NCI-H446 treated with DMSO at 0.1 percent for 48 hours (cell line): ENCODE measurements at regions not wholly inside any gene's neighbourhood (a gene's known extent, or its start where the extent isn't known, plus 50 kb on each side); places are given as distances from the start of the nearest gene placed in this dataset.
"Not testable (repeated sequence)": the region's sequence is repeated elsewhere in the genome, so short reads cannot be mapped to it uniquely, and the experiment has no call there.

Experiments
- DNase-seq: peaks from one replicate; lab custom pipeline; 2025; lab: John Stamatoyannopoulos, UW

DNA sequence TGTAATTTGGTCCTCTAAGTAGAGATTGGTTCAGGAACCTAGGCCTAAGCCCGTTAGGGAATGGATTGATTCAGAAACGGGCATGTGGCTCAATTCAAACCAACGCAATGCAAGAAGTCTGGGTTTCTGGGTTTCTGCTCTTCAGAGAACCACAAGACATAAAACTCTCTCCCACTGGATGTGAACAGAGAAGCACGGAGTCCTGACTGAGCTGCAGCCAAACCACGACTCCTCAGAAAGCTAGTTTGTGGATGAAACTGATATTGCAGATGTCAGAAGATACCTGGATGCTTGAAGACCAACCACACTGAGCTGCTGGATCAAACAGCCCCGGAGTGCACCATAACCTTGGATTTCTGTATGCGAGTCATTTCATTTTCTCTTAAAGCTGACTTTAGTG is 50.0 kb downstream of the SOD2 start:
- DNase-seq = no peak

DNA sequence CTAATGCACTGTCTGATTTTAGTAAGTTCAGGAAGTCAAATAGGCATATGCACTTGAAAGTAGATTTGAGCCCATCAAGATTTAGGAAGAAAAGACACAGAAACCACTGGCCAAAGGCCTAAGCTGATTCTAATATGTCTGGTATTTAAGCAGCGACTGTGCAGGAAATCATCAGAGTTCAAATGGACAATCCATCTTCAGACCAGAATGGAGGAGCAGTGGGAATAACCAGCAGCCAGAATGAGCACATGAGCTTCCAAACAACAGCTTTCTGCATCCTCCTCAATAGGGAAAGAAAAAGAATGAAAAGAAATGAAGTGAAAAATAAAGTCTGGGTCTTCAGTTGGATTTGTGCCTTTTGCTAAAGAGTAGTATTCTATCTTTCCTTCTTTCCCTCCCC is 50.6 kb downstream of the SOD2 start:
- DNase-seq = no peak

GRCh38 chr6:159640722-159641482 is 52.1 kb downstream of the SOD2 start:
- no peak for DNase-seq

DNA sequence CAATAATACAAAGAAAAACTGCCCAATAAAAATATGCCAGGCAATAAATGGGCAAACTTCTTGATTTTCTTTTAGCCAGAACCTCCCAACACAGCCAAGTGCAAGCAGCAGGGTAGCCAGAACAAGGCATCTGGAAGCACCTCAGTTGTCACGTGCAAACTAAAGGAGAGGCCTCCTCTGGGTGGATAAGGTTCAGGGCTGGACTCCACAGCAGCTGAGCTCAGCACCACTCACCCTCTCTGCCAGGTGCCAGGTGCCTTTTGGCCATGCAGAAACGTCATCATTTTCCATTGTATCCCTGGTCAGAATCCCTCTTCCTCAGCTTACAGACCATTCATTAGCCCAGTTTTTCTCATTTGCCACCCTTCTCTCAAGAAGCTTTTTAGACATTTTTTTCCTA is 52.7 kb downstream of the SOD2 start:
- DNase-seq = no peak

GRCh38 chr6:159639721-159640120 is 53.3 kb downstream of the SOD2 start:
- DNase-seq = no peak

DNA sequence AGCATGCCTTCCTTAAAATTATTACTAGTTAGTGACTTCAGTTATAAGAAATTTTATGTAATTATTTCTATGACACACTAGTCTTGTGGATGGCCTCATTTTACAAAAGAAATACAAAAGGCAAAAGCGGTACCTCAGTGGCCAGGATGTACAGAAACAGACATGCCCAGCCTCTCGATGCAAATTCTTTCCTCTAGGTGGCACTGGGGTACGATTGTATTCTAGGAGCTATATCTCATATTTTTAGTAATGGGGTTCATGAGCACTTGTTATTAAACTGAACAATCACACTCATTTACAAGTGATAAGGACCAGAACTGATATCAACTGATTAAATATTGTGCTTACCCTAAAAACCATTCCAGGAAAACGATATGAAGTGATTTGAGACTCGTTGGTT is 59.8 kb downstream of the SOD2 start:
- no peak for DNase-seq

- DNase-seq = no peak
Measured at GRCh38 chr6:159631886-159632285, 61.2 kb downstream of the SOD2 start.

- no peak for DNase-seq
Measured at GRCh38 chr6:159627939-159628338, 65.1 kb downstream of the SOD2 start.

- not testable (repeated sequence) for DNase-seq
Measured at GRCh38 chr6:159626506-159626905, 66.5 kb downstream of the SOD2 start.

DNA sequence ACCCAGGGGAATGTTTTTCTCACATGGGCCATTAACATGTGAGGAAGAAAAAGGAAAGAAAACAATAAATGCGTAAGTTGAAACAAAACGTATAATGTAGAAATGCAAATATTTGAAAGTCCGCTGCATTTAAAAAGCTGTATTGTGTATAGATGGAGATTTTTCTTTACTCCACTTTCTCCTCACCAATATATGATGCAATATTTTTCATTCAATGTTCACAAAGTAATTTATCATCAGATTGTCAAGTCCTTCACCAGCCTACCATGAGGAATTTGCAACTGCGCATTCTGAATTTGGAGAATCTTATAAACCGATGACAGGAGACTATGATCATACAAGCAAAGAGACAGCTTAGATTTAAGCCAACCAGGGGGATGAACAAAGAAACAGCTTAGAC is 69.9 kb downstream of the SOD2 start:
- DNase-seq = no peak

DNA sequence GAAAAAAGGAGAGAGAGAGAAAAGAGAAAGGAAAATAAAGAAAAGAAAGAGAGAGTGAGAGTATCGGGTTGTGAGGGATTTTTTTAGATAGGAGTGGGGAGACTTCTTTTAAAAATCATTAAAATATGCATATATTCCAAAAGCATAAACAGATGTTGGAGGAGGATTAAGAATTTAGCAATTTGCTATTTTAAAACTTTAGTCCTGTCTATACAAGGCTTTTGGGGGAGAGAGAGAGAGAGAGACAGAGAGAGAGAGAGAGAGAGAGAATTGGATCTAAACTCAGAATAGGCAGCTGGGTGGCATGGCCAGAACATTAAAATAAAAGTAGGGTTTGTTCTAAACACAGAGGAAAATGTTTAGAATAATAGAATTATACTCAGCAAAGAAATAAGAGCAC is 72.1 kb downstream of the SOD2 start:
- DNase-seq = no peak

GRCh38 chr6:159617444-159617843 is 75.6 kb downstream of the SOD2 start:
- no peak for DNase-seq

- DNase-seq = no peak
Measured at GRCh38 chr6:159616456-159616855, 76.6 kb downstream of the SOD2 start.

DNA sequence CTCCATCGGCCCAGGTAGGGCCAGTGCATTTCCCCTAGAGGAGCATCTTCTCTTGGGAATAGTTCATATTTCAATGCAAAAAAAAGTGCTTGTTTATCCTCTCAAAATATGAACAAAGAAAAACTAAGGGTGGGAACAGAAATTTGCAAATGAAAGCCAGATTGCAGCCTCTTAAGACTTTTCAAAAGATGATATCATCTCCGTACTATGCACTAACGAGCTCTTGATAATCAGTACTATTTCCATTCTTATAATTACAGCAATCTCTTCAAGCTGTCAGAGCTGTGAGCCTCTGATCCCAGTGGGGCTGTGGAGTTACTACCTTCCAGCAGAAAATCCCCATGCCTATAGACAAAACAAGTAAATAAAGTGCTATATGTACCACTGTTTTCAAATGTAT is 77.1 kb downstream of the SOD2 start:
- no peak for DNase-seq

GRCh38 chr6:159610881-159611280 is 82.2 kb downstream of the SOD2 start:
- no peak for DNase-seq

DNA sequence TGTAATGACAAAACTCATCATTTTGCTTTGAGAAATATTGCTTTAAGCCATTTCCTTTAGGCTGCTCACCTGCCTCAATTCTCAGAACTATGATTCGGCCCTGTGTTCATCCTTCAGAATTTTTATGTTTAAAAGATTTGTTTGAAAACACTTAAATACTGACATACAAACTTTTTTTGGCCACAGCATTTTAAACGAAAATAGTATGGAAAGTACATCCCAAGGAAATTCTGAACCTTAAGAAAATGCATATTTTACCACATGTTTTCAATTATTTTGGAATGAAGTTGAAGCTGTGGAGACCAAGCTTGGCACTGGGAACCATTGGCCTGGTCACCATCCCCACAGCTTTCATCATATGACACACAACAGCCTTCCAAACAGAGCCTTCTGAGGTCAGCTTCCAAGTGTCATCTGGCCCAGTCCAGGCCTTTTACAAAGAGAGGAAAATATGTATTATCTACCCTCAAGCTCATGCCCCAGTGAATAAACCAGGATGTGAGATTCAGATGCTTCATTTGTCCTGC is 83.3 kb downstream of the SOD2 start:
- no peak for DNase-seq

- DNase-seq = no peak
Measured at GRCh38 chr6:159608961-159609651, 83.9 kb downstream of the SOD2 start.

DNA sequence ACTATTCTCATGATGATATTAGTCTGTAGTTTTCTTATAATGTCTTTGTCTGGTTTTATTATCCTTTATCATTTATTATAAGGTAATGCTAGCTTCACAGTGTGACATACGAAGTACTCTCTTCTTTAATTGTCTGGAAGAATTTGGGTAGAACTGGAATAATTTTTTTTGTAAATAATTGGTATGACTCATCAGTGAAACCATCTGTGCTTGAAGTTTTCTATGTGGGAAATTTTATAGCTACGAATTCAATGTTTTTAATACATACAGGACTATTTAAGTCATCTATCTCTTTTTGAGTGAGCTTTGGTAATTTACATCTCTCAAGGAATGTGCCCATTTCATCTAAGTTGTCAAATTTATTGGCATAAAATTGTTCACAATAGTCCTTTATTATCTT is 86.3 kb downstream of the SOD2 start:
- DNase-seq = peak; percentile 47

- DNase-seq = no peak
Measured at GRCh38 chr6:159604443-159604956, 88.5 kb downstream of the SOD2 start.

- DNase-seq = no peak
Measured at GRCh38 chr6:159602431-159603041, 90.5 kb downstream of the SOD2 start.

GRCh38 chr6:159601211-159601610 is 91.8 kb downstream of the SOD2 start:
- DNase-seq = no peak

DNA sequence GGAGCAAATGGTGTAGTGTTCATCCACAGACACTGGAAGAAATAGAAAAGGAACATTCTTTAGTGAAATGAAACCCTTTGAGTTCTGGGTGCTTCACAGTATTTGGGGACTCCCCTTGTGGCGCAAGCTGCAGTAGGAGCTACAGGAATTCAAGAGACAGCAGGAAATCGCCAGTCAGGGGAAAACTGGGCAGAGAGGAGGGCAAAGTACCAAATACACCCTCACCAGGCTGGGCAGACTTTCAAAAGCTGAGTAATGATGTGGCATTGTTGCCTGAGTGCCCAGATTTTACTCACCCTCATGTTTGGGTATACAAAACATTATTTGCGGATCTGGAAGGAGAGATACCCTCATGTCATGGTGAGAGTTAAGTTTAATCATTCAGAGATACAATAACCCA is 97.9 kb downstream of the SOD2 start:
- DNase-seq = peak; percentile 11

- DNase-seq = no peak
Measured at GRCh38 chr6:159594750-159595117, 98.3 kb downstream of the SOD2 start.
